ENCODE measurements at regions not wholly inside any gene's neighbourhood (a gene's known extent, or its start where the extent isn't known, plus 50 kb on each side); places are given as distances from the start of the nearest gene placed in this dataset.

- TF ChIP-seq CTCF (conservative IDR thresholded peaks at IDR 0.05; ENCODE audit: control insufficient read depth, insufficient read depth, low read depth, low read length): no peak
- no peak overlapping the region for H3K4me3 ChIP-seq (ENCODE audit: control insufficient read depth, low read depth, low read length)
- no peak for DNase-seq (ENCODE audit: low read depth)
These were observed 935.9 kb downstream of the GATA3 start for GRCh38 chr10:8990280-8990987.

- no peak for DNase-seq (ENCODE audit: low read depth)
- H3K4me3 ChIP-seq (ENCODE audit: control insufficient read depth, low read depth, low read length): no peak overlapping the region
- no peak for TF ChIP-seq CTCF (conservative IDR thresholded peaks at IDR 0.05; ENCODE audit: control insufficient read depth, insufficient read depth, low read depth, low read length)
These were observed 937.5 kb downstream of the GATA3 start for GRCh38 chr10:8992009-8992408.

GRCh38 chr10:8993864-8994263, 939.4 kb downstream of the GATA3 start:
- no peak for TF ChIP-seq CTCF (conservative IDR thresholded peaks at IDR 0.05; ENCODE audit: control insufficient read depth, insufficient read depth, low read depth, low read length)

GRCh38 chr10:8998751-8999150, 944.3 kb downstream of the GATA3 start:
- DNase-seq (ENCODE audit: low read depth): no peak
- no peak for TF ChIP-seq CTCF (conservative IDR thresholded peaks at IDR 0.05; ENCODE audit: control insufficient read depth, insufficient read depth, low read depth, low read length)
- H3K4me3 ChIP-seq (ENCODE audit: control insufficient read depth, low read depth, low read length): no peak overlapping the region

More at GRCh38 chr10:8993864-8994263, 939.4 kb downstream of the GATA3 start:
- no peak overlapping the region for H3K4me3 ChIP-seq (ENCODE audit: control insufficient read depth, low read depth, low read length)
- DNase-seq (ENCODE audit: low read depth): no peak

- H3K4me3 ChIP-seq (ENCODE audit: control insufficient read depth, low read depth, low read length): no peak overlapping the region
- no peak for DNase-seq (ENCODE audit: low read depth)
- TF ChIP-seq CTCF (conservative IDR thresholded peaks at IDR 0.05; ENCODE audit: control insufficient read depth, insufficient read depth, low read depth, low read length): no peak
These were observed 948.6 kb downstream of the GATA3 start for GRCh38 chr10:9003122-9003521.

- TF ChIP-seq CTCF (conservative IDR thresholded peaks at IDR 0.05; ENCODE audit: control insufficient read depth, insufficient read depth, low read depth, low read length): no peak
- no peak overlapping the region for H3K4me3 ChIP-seq (ENCODE audit: control insufficient read depth, low read depth, low read length)
- DNase-seq (ENCODE audit: low read depth): no peak
These were observed 950.2 kb downstream of the GATA3 start for GRCh38 chr10:9004736-9005135.
